OCI-LY3 (cell line): ENCODE measurements at regions not wholly inside any gene's neighbourhood (a gene's known extent, or its start where the extent isn't known, plus 50 kb on each side); places are given as distances from the start of the nearest gene placed in this dataset.

Source experiments
- H2AFZ ChIP-seq: fragments of 200-600, 300-600 bp; shearing (Covaris generic); 2 replicates; pipeline ENCODE4 v1.6.0; 2014; ENCODE audit warnings: antibody characterized with exemption, low read depth, low read length
- H3K27ac ChIP-seq: fragments of 200-600, 300-600 bp; sonication (generic); 2 replicates; pipeline ENCODE4 v1.5.1; 2014; ENCODE audit warnings: mild to moderate bottlenecking, low read length, moderate library complexity, mixed read lengths
- H3K27me3 ChIP-seq: fragments of 200-600, 300-600 bp; sonication (generic); 2 replicates; pipeline ENCODE4 v1.6.1; 2014; ENCODE audit warnings: low read depth, low read length, mixed read lengths
- H3K36me3 ChIP-seq: fragments of 200-600, 300-600 bp; sonication (generic); replicated peaks from 2 replicates; pipeline ENCODE3; 2014; ENCODE audit warnings: low read depth, low read length, mixed read lengths
- H3K4me1 ChIP-seq: fragments of 300-600, 200-600 bp; sonication (generic); 2 replicates; pipeline ENCODE4 v1.6.1; 2014; ENCODE audit warnings: low read length, mixed read lengths
- H3K4me2 ChIP-seq: fragments of 200-600, 300-600 bp; sonication (generic); 2 replicates; pipeline ENCODE4 v1.6.1; 2014; ENCODE audit warnings: low read length, mixed read lengths
- H3K4me3 ChIP-seq: fragments of 300-600, 200-600 bp; sonication (generic); 2 replicates; pipeline ENCODE4 v1.5.1; 2014; ENCODE audit warnings: antibody characterized with exemption, mild to moderate bottlenecking, low read length, moderate library complexity
- H3K79me2 ChIP-seq: fragments of 300-600, 200-600 bp; shearing (Covaris generic); 2 replicates; pipeline ENCODE4 v1.6.1; 2014; ENCODE audit warnings: mild to moderate bottlenecking, low read length, mixed read lengths
- H3K9ac ChIP-seq: fragments of 300-600, 200-600 bp; shearing (Covaris generic); 2 replicates; pipeline ENCODE4 v1.6.0; 2014; ENCODE audit warnings: mild to moderate bottlenecking, low read length, moderate library complexity
- H3K9me3 ChIP-seq: fragments of 200-600, 300-600 bp; shearing (Covaris generic); 2 replicates; pipeline ENCODE4 v1.6.1; 2014; ENCODE audit warnings: low read length, mixed read lengths; ENCODE audit not compliant: insufficient read depth
- H4K20me1 ChIP-seq: fragments of 200-600, 300-600 bp; sonication (generic); 2 replicates; pipeline ENCODE4 v1.6.1; 2016; ENCODE audit warnings: low read length, mixed read lengths; ENCODE audit not compliant: insufficient read depth
- CTCF ChIP-seq: fragments of 200-600, 300-600 bp; sonication (generic); IDR thresholded peaks from 2 replicates; pipeline ENCODE4 v1.5.1; 2014; ENCODE audit warnings: antibody characterized with exemption, low read length, low read depth
- EZH2phosphoT487 ChIP-seq: fragments of 200-600 bp; shearing (Covaris generic); IDR thresholded peaks from 2 replicates; pipeline ENCODE4 v1.6.1; 2018; ENCODE audit warnings: antibody characterized with exemption, mixed run types, low read depth

- no peak overlapping the region for H3K4me2 ChIP-seq
- no peak overlapping the region for H3K4me3 ChIP-seq
- H3K4me1 ChIP-seq = peaks cover 17% of the 10 kb centered on the region
Measured at GRCh38 chr7:46126675-46127300, 205.7 kb upstream of the IGFBP3 start.

DNA sequence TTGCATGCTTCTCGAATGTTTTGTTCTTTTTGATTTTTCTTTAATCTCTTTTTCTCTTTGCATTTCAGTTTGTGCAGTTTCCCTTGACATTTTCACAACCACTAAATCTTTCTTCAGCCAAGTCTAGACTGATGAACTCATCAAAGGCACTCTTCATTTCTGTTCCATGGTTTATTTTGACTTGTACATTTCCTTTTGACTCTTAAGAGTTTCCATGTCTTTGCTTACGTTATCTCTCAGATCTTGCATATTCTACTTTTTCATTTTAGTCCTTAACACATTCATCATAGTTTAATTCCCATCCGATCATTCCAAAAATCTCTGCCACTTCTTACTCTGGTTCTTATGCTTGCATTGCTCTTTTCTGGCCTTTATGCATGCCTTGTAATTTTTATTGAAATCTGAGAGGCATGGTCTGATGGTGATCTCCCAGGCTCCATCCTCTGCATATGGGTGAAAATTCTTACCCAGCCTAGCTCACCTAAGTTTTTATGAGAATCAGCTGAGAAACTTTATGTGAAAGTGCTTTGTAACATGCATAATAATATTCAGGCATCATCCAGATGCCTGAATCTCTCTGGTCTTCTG, 202.8 kb upstream of the IGFBP3 start:
- Histone ChIP-seq H4K20me1 (no peaks in the 10 kb centered on the region), H3K36me3 (no peaks in the 10 kb centered on the region), H2AFZ (no peak overlapping the region), H3K27me3 (no peaks in the 10 kb centered on the region), H3K9ac (no peak overlapping the region), H3K79me2 (no peaks in the 10 kb centered on the region), H3K27ac (no peak overlapping the region), H3K4me2 (no peak overlapping the region), H3K9me3 (no peaks in the 10 kb centered on the region), H3K4me3 (no peak overlapping the region), H3K4me1 (peaks cover 11% of the 10 kb centered on the region)
- TF ChIP-seq EZH2phosphoT487 (no peak), CTCF (no peak)

More at GRCh38 chr7:46126675-46127300, 205.7 kb upstream of the IGFBP3 start:
- H3K9ac ChIP-seq = no peak overlapping the region
- H3K36me3 ChIP-seq = no peaks in the 10 kb centered on the region
- H3K9me3 ChIP-seq = no peaks in the 10 kb centered on the region
- H3K79me2 ChIP-seq = no peaks in the 10 kb centered on the region
- TF ChIP-seq CTCF = no peak
- no peak for TF ChIP-seq EZH2phosphoT487
- H3K27me3 ChIP-seq = no peaks in the 10 kb centered on the region
- no peak overlapping the region for H3K27ac ChIP-seq
- no peaks in the 10 kb centered on the region for H4K20me1 ChIP-seq
- no peak overlapping the region for H2AFZ ChIP-seq

GRCh38 chr7:46115410-46115809, 194.3 kb upstream of the IGFBP3 start:
- Histone ChIP-seq H3K27ac (no peak overlapping the region), H3K9ac (no peak overlapping the region), H3K4me2 (no peak overlapping the region), H2AFZ (no peak overlapping the region), H3K4me1 (no peaks in the 10 kb centered on the region), H3K36me3 (no peaks in the 10 kb centered on the region), H3K79me2 (no peaks in the 10 kb centered on the region), H3K27me3 (no peaks in the 10 kb centered on the region), H4K20me1 (no peaks in the 10 kb centered on the region), H3K4me3 (no peak overlapping the region), H3K9me3 (no peaks in the 10 kb centered on the region)
- TF ChIP-seq CTCF (no peak), EZH2phosphoT487 (no peak)

- Histone ChIP-seq H3K79me2 (no peaks in the 10 kb centered on the region), H3K9ac (no peak overlapping the region), H3K27ac (no peak overlapping the region), H3K9me3 (no peaks in the 10 kb centered on the region), H3K36me3 (no peaks in the 10 kb centered on the region), H3K27me3 (no peaks in the 10 kb centered on the region), H3K4me1 (no peaks in the 10 kb centered on the region), H3K4me2 (no peak overlapping the region), H2AFZ (no peak overlapping the region), H3K4me3 (no peak overlapping the region), H4K20me1 (no peaks in the 10 kb centered on the region)
- TF ChIP-seq EZH2phosphoT487 (no peak), CTCF (no peak)
Measured at GRCh38 chr7:46109437-46109836, 188.4 kb upstream of the IGFBP3 start.
